Stomach smooth muscle (tissue), 2 donors: ENCODE measurements at regions not wholly inside any gene's neighbourhood (a gene's known extent, or its start where the extent isn't known, plus 50 kb on each side); places are given as distances from the start of the nearest gene placed in this dataset.

Experiments
- H3K27ac ChIP-seq: one replicate; pipeline ENCODE4 v1.7.0; 2013; ENCODE audit warnings: mild to moderate bottlenecking, low read length, inconsistent platforms
- H3K27me3 ChIP-seq, 2 donors: one replicate each; pipeline ENCODE4 v1.7.0; 2013; ENCODE audit warnings: low read length in 2 of 2; ENCODE audit not compliant: insufficient read depth in 2 of 2, control insufficient read depth in 1 of 2
- H3K36me3 ChIP-seq, 2 donors: one replicate each; pipeline ENCODE4 v1.7.0; 2013; ENCODE audit warnings: low read length in 2 of 2; ENCODE audit not compliant: control insufficient read depth in 2 of 2, insufficient read depth in 2 of 2
- H3K4me1 ChIP-seq: one replicate; pipeline ENCODE4 v1.7.0; 2013; ENCODE audit warnings: low read length; ENCODE audit not compliant: control insufficient read depth, insufficient read depth
- H3K4me3 ChIP-seq, 2 donors: one replicate each; pipeline ENCODE4 v1.7.0; 2013; ENCODE audit warnings: low read length in 2 of 2
- H3K9ac ChIP-seq, 2 donors: one replicate each; pipeline ENCODE4 v1.7.0; 2013; ENCODE audit warnings: low read length in 2 of 2, mild to moderate bottlenecking in 1 of 2
- H3K9me3 ChIP-seq, 2 donors: one replicate each; pipeline ENCODE4 v1.7.0; 2013; ENCODE audit warnings: low read length in 2 of 2; ENCODE audit not compliant: control insufficient read depth in 2 of 2
- donor health status: healthy.
- donor health status: Pancreatic carcinoma.

DNA sequence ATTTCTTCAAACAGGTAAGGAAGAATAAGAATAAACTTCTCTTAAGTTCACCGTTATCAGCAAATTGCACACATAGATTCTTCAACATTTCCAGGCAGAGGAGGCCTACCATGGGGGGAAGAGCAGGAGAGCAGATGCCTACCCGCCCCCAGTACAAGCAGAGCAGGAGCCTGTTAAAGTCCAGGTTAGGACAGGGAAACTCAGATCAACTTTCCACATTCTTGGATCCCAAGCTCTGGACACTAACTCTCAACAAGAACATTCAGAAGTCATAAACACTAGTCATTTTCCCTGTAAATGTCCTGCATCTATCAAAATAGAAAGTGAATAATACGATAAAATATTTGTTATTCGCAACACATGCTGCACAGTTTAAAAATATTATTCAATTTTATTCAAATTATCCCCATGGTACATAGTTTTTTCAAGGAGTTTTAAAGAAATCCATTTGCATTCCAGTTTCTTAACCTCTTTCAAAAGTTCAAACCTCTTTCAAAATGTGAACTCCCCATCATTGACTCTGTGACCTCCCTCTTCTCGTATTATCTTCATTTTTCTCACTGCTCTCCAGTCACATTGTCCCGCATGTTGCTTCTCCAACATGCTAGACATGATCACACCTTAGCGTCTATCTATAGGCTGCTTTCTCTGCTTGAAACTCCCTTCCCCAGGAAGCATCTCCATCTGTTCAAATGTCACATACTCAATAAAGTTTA, 185.2 kb upstream of the NEIL3 start:
- no peak overlapping the region for H3K27ac ChIP-seq
- no peak overlapping the region for H3K4me3 ChIP-seq
- no peaks in the 10 kb centered on the region for H3K27me3 ChIP-seq
- H3K36me3 ChIP-seq: no peaks in the 10 kb centered on the region
- no peaks in the 10 kb centered on the region for H3K4me1 ChIP-seq
- no peak overlapping the region for H3K9ac ChIP-seq
- H3K9me3 ChIP-seq: no peaks in the 10 kb centered on the region

DNA sequence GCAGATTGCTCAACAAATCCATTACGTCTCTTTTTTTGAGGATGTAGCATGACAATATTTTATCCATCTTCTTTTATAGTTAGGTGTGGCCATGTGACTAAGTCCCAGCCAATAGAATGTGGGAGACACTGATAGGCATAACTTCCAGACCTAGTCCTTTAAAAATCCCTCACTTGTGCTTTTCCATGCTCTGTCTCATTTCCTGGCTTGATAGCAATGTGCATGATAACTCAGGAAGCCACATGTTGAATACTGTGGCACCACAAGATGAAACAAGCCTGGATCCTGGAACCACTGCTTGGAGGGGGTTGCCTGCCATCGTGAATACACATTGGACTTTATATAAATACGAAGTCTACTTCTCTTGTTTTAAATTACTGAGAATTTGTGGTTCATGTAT, 184.0 kb upstream of the NEIL3 start:
- H3K36me3 ChIP-seq: no peaks in the 10 kb centered on the region
- no peak overlapping the region for H3K9ac ChIP-seq
- no peak overlapping the region for H3K4me3 ChIP-seq
- H3K27ac ChIP-seq: no peak overlapping the region
- no peaks in the 10 kb centered on the region for H3K9me3 ChIP-seq
- no peaks in the 10 kb centered on the region for H3K27me3 ChIP-seq
- H3K4me1 ChIP-seq: no peaks in the 10 kb centered on the region

DNA sequence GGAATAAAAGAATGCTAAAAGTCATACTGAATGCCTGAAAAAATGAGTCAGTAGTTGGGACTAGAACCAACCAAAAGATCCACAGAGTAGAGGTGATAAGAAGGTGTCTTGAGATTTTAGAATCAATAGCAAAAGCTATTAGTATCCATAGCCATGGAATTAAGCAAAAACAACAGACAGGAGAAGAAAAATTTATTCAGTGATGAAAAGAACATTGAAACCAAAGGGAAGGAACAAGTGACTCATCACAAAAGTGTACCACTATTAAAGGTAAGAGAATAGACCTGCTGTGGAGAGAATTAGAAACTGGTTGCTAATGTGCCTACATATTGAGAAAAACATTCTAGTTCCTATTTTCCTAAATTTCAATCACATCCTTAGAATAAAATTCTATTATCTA, 182.0 kb upstream of the NEIL3 start:
- no peaks in the 10 kb centered on the region for H3K27me3 ChIP-seq
- no peaks in the 10 kb centered on the region for H3K4me1 ChIP-seq
- H3K27ac ChIP-seq: no peak overlapping the region
- H3K36me3 ChIP-seq: no peaks in the 10 kb centered on the region
- no peak overlapping the region for H3K9ac ChIP-seq
- H3K4me3 ChIP-seq: no peak overlapping the region
- H3K9me3 ChIP-seq: no peaks in the 10 kb centered on the region

DNA sequence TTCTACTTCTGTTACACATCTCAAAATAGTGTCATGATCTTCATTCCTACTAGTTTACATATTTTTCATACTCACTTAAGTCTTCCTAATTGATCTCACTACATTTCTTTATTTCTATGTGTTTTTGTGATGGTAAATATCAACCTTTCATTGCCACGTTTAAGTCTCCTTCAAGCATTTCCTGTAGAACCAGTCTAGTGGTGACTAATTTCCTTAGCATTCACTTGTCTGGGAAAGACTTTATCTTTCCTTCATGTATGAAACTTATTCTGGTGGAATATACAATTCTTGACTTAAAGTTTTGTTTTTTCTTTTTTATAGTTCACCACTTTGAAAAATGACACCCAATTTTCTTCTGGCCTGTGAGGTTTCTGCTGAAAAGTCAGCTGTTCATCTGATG, 181.4 kb upstream of the NEIL3 start:
- Histone ChIP-seq H3K36me3 (no peaks in the 10 kb centered on the region), H3K9ac (no peak overlapping the region), H3K4me3 (no peak overlapping the region), H3K27ac (no peak overlapping the region), H3K27me3 (no peaks in the 10 kb centered on the region), H3K9me3 (no peaks in the 10 kb centered on the region), H3K4me1 (no peaks in the 10 kb centered on the region)

DNA sequence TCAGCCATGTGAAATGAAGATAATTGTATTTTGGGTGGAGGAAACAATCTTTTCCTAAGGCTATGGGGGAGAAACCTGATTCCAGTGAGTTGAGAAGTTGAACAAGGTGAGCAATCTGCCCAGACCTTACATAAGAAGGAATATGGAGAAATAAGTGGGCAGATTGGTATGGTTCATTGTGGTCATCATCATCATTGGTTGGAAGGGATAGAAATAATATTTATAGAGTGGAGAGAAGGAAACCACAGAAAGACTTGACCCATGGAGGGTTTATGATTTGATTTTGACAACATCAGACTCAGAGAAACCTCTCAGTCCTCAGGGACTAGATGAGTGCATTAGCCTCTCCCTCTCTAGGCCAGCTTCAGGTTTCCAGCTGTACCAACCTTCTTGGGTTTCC, 177.9 kb upstream of the NEIL3 start:
- Histone ChIP-seq H3K36me3 (no peaks in the 10 kb centered on the region), H3K9me3 (no peaks in the 10 kb centered on the region), H3K27ac (no peak overlapping the region), H3K27me3 (no peaks in the 10 kb centered on the region), H3K4me1 (no peaks in the 10 kb centered on the region), H3K4me3 (no peak overlapping the region), H3K9ac (no peak overlapping the region)

DNA sequence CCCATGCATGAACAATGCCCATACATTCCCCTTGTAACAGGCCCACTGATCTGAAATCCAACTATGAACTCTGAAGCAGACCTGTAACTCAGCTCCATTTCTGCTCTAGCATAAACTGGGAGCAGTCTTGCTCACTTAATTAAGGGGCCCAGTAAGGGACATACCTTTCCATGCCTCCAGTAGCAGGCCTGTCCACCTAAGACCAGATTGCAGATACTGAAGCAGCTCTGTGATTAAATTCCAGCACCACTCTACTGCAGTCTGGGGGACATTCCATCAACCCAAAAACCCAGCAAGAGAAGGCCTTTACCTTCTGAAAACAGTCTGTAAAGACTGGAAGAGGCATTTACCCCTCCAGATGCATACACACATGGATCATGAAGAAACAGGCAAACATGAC, 162.0 kb upstream of the NEIL3 start:
- Histone ChIP-seq H3K4me1 (no peaks in the 10 kb centered on the region), H3K9me3 (no peaks in the 10 kb centered on the region), H3K4me3 (no peak overlapping the region), H3K36me3 (no peaks in the 10 kb centered on the region), H3K27me3 (no peaks in the 10 kb centered on the region), H3K27ac (no peak overlapping the region), H3K9ac (no peak overlapping the region)

DNA sequence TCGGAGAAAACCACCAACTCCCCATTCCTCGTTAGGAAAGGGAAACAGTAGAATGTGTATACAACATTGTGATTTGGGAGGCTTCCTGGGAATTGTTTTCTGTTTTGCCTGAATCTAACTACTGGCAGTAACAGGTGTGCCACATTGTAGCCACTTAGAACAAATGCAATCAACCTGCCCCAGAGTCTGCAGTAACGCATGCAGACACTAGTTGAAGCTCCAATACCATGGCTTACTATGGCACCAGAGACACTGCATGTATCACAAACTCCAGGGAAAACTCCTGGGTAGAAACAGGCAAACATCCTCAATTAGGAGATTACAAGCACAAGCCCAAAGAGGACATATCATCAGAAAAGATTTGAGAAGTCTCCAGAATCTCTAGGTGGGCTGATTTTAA, 154.2 kb upstream of the NEIL3 start:
- Histone ChIP-seq H3K27ac (no peak overlapping the region), H3K9me3 (no peaks in the 10 kb centered on the region), H3K4me3 (no peak overlapping the region), H3K36me3 (no peaks in the 10 kb centered on the region), H3K27me3 (no peaks in the 10 kb centered on the region), H3K4me1 (no peaks in the 10 kb centered on the region), H3K9ac (no peak overlapping the region)

DNA sequence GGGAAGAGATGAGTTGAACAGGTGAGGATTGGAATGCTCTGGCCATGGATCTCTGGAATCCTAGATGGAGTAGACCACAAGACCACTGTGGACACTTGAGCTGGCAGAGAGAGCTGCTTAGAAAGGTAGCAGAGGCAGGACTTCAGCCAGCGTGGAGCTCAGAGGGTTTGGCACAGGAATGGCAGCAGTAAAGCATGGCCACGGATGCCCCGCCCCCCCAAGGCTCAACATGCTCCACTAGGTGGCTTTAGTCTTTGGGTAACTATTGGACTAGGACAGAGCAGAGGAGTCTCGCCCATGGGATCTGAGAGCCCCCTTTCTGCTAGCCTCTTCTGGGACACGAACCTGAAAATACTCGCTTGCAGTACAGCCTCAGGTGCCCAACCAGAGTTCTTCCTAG, 150.1 kb upstream of the NEIL3 start:
- no peak overlapping the region for H3K27ac ChIP-seq
- H3K27me3 ChIP-seq: no peaks in the 10 kb centered on the region
- no peaks in the 10 kb centered on the region for H3K4me1 ChIP-seq

DNA sequence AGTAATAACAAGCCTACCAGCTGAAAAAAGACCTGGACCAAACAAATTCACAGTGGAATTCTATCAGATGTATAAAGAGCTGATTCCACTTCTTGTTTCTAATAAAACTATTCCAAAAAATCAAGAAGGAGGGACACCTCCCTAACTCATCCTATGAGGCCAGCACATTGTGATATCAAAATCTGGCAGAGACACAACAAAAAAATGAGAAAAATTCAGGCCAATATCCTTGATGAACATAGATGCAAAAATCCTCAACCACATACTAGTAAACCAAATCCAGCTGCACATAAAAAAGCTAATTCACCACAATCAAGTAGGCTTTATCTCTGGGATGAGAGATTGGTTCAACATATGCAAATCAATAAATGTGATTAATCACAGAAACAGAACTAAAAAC, 147.9 kb upstream of the NEIL3 start:
- Histone ChIP-seq H3K9ac (no peak overlapping the region), H3K36me3 (no peaks in the 10 kb centered on the region), H3K27me3 (no peaks in the 10 kb centered on the region), H3K4me3 (no peak overlapping the region), H3K4me1 (no peaks in the 10 kb centered on the region), H3K27ac (no peak overlapping the region), H3K9me3 (no peaks in the 10 kb centered on the region)

More for the DNA sequence above, 150.1 kb upstream of the NEIL3 start:
- Histone ChIP-seq H3K9me3 (no peaks in the 10 kb centered on the region), H3K9ac (no peak overlapping the region), H3K36me3 (no peaks in the 10 kb centered on the region), H3K4me3 (no peak overlapping the region)

DNA sequence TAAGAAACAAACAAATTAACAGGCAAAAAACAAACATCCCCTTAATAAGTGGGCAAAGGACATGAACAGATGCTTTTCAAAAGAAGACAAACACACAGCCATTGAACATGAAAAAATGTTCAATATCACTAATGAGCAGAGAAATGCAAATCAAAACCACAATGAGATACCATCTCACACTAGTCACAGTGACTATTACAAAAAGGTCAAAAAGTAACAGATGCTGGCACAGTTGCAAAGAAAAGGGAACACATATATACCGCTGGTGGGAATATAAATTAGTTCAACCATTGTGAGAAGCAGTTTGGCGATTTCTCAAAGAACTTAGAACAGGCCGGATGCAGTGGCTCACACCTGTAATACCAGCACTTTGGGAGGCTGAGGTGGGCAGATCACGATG, 146.1 kb upstream of the NEIL3 start:
- no peaks in the 10 kb centered on the region for H3K4me1 ChIP-seq
- H3K9ac ChIP-seq: no peak overlapping the region
- H3K9me3 ChIP-seq: no peaks in the 10 kb centered on the region
- no peak overlapping the region for H3K4me3 ChIP-seq
- no peak overlapping the region for H3K27ac ChIP-seq
- no peaks in the 10 kb centered on the region for H3K36me3 ChIP-seq
- H3K27me3 ChIP-seq: no peaks in the 10 kb centered on the region

DNA sequence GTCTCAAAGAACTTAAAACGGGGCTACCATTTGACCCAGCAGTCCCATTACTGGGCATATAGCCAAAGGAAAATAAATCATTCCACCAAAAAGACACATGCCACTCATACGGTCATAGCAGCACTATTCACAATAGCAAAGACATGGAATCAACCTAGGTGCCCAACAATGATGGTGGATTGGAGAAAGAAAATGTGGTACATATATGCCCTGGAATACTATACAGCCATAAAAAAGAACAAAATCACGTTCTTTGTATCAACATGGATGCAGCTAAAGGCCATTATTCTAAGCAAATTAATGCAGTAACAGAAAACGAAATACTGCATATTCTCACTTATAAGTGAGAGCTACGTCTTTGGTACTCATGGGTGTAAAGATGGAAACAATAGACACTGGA, 138.1 kb upstream of the NEIL3 start:
- Histone ChIP-seq H3K9me3 (peaks cover 3 to 5% of the 10 kb centered on the region in 2 donors), H3K27me3 (no peaks in the 10 kb centered on the region), H3K4me3 (no peak overlapping the region), H3K36me3 (no peaks in the 10 kb centered on the region), H3K9ac (no peak overlapping the region), H3K4me1 (no peaks in the 10 kb centered on the region), H3K27ac (no peak overlapping the region)
